SH-SY5Y (cell line): ENCODE measurements at regions not wholly inside any gene's neighbourhood (a gene's known extent, or its start where the extent isn't known, plus 50 kb on each side); places are given as distances from the start of the nearest gene placed in this dataset.

Source experiments
- GATA2 ChIP-seq: IDR thresholded peaks from 2 replicates; pipeline ENCODE4 v1.6.1; 2011; ENCODE audit warnings: mild to moderate bottlenecking, low read depth, low read length
- GATA3 ChIP-seq: IDR thresholded peaks from 2 replicates; pipeline ENCODE4 v1.6.1; 2011; ENCODE audit warnings: low read depth, mild to moderate bottlenecking, low read length, moderate library complexity

DNA sequence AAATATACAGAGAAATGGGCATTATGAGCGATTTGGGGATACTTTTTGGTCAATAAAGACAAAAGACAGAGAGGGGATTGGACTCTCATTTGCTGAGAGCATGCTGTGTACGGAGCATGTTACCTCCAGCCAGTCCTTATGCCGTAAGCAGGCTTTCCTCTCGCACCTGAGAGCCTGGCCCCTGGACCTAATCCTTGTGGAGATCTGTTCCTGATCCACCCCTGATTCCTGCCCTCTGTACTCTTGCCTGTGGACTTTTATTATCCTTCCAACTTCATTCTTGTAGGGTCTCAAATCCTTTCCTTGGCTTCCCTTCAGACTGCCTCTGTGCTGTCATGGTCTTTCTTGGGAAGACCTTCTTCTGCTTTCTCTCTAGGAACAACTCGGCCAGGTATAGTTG lies 803.1 kb upstream of the RAB6C start:
- no peak for TF ChIP-seq GATA2
- no peak for TF ChIP-seq GATA3
